Left colon (tissue), 2 donors: ENCODE measurements at regions not wholly inside any gene's neighbourhood (a gene's known extent, or its start where the extent isn't known, plus 50 kb on each side); places are given as distances from the start of the nearest gene placed in this dataset.

Source experiments
- ATAC-seq: fragments of 200-7000 bp; cut with Tn5 transposase; one replicate; pipeline ENCODE4 v1.9.1; 2020; ENCODE audit warnings: mild to moderate bottlenecking, moderate library complexity
- DNase-seq, 2 donors: peaks; one replicate each; pipeline ENCODE4 v3.0.0-alpha.2; 2020
- intact Hi-C, 2 donors: fragments of 100-400 bp; cut with DNase I in 1 of 2; cut with micrococcal nuclease in 1 of 2; formaldehyde crosslinking; loops; one replicate each; pipeline versions ENCODE4 v1.11.2 to v1.14.0; 2022; cut with DNase I, micrococcal nuclease
- donor health status: DM: no; HTN: no; CAD: no.
- donor health status: DM: yes; HTN: yes; CAD: no.

DNA sequence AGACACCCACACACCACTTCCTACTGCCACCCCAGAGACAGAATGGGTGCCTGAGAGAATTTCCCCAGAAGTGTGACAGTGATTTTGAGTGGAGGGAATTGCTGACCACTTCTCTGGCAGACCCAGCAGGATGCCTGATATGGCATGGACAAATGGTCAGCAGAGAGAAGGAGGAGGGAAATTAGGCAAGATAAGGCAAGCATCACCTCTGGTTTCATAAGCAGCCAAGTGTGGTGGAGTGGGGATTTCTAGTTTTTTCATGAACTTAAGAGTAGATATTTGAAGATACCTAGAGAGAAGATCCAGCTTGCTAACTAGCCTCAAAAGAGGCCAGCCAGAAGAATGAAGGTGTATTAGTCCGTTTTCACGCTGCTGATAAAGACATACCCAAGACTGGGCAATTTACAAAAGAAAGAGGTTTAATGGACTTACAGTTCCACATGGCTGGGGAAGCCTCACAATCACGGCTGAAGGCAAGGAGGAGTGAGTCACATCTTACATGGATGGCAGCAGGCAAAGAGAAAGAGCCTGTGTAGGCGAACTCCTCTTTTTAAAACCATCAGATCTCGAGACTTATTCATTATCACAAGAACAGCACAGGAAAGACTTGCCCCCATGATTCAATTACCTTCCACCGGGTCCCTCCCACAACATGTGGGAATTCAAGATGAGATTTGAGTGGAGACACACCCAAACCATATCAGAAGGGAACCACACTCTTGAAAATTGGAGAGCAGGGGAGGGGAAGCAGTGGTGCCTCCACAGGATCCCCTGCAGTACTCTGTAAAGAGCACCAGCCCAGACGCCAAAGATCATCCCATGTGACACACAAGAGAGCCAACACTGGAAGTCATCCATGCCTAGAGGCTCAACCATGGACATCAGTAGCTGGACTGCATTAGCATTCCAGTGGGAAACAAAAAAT is 64.2 kb downstream of the RBM43 start:
- DNase-seq (no peak), ATAC-seq (no peak)
- intact Hi-C loops = no loop called here

DNA sequence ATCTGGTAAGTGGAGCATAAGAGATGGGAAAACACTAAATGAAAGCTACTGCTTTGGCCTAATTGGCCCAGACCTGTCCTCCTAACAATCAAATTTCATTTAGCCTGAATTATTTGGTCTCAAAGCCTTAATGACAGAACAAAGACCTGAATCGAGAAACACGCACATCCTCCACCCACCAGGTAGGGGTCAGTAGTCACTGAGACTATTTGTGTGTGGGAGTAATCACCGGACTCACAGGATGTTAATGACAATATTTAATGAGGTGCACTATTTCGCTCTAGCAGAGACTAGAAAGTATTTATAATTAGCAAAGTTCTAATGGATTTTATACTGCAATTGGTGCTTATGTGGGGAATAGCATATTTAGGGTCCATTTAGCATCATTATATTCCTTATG is 68.1 kb downstream of the RBM43 start:
- ATAC-seq (no peak), DNase-seq (no peak)
- intact Hi-C loops = no loop called here

DNA sequence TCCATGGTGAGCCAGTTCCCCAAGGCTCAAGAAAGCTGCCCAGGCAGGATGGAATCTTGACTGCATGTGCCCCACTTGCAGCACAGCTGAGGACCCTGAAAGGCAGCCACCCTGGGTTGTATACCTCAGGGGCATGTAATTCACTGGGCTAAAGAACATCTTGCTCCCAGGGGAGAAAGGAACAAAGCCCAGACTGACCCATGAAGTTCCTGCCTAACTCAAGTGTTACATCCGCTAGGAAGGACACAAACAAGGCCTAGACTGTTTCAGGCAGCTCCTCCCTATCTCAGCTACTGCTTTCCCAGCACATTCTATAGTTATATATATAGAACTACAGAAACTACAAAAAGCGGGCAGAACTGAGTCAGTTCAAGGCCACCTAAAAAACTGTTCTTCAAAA is 69.0 kb downstream of the RBM43 start:
- intact Hi-C loops = no loop called here
- DNase-seq (no peak), ATAC-seq (no peak)

DNA sequence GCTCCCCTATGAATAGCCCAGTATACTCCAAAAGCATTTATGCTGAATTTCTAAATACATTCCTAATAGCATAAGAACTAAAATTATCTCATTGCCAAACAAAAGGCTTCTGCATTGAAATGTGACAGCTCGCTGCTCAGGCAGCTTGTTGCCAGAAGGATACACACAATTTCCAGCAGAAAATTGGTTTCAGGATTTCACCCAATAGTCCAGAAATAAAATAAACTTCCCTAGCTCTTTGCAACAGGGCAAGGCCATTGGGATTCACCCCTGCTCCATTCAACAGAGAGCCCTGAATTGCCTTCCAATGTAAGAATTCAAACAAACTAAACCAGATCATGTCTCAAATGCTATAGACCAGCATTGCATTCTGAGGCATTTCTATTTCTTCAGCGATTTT is 70.7 kb downstream of the RBM43 start:
- intact Hi-C loops = no loop called here
- no peak for DNase-seq
- ATAC-seq = no peak

DNA sequence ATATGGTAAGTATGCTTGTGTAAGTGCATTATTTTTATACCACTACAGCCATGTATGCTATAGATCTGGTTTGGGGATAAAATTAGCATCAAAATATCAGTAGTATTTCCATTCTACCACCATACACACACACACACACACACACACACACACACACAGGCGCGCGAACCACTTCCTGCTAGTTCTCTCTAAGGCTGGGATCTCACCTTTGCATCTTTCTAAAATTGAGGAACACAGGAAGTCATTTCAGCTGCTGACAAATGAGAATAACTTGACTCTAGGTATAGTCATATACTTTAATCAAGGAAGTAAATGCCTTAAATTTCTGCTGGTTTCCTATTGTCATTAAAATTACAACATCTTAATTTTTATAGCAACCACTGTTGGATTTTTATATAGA is 72.5 kb downstream of the RBM43 start:
- DNase-seq = no peak
- intact Hi-C loops = no loop called here
- ATAC-seq = no peak

DNA sequence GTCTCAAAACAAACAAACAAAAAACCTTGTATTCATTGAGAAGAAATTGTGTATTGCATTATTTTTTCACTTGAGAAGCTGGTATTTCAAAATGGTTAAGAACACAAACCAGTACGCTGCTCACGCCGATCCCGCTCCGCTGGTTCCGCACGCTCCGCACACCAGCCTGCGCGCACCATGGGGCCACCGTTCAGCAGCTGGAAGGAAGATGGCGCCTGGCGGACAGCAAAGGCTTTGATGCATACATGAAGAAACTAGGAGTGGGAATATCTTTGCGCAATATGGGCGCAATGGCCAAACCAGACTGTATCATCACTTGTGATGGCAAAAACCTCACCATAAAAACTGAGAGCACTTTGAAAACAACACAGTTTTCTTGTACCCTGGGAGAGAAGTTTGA is 75.7 kb downstream of the RBM43 start:
- no peak for DNase-seq
- intact Hi-C loops = no loop called here
- ATAC-seq = no peak

DNA sequence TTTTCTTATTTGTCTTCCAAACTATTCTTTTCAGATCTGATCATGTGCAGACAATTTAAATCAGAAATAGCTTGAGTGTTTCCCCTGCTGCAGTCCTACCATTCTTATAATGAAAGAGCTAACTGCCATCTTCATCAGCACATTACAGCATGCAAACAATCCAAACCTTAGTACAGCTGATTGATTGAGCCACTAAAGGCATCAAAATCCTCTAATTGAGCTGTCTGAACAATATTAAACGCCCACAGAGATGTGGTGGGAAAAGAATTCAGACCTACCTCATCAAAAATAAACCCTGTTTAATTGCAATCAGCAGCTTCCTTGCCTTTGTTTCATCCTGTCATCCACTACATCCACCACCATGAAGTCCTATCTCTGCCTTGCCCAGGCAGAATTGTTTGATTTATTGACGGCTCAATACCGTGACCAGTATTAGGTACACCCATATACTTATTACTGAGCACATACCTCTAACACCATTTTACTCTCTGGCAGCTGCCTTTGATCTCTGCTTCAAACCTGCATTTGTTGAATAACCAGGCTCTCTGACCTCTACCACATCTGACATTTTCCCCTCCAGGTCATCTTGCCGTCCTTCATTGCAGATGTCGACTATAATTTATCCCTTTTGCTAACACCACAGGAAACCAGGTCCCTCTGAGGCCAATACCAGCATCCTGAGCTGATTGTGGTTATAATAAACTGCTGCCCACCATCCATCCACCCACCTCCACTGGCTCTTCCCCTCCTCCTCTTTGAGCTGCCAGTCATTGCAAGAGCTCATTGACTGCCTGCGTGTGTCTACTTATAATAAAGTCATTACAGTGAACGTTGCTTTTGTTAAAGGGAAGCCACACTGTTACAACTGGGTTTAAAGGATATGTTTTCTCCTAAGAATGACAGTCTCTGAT is 78.5 kb downstream of the RBM43 start:
- intact Hi-C loops = no loop called here
- no peak for ATAC-seq
- no peak for DNase-seq

DNA sequence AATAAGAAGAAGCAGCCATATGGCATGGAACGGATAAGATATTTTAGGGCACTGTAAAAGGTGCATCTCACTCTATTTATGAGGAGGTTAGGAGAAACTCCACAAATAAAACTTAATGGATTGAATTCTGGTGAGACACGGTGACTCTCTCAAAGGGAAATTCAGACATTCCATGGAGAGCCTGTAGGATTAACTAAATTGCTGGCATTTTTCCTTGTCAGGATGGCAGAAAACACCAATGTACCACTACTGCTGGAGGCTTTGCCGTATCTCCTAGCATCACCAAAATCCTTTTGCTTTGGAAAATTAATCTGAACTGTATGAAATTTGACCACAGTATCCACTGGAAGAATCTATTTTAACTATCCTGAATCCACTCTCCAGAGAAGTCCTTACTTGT is 79.3 kb downstream of the RBM43 start:
- ATAC-seq (no peak), DNase-seq (no peak)
- intact Hi-C loops = no loop called here

DNA sequence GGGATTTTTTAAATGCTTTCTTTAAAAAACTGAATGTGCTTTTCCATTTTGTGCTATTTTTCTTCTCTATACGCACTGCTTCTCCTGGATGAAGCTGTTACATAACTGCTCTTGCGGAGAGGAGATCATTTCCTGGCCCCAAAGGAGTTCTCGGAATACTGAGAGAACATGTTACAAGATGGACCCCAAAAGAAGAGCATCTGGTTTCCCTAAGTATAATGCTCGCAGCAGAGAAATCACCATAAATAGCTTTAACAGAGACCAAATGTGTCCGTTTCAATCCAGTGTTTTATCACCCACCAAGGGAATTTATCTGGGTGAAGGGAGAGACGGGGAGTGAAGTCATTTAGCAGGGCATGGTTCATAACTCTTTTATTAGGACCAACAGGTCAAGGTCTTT is 80.1 kb downstream of the RBM43 start:
- no peak for DNase-seq
- intact Hi-C loops = no loop called here
- no peak for ATAC-seq

DNA sequence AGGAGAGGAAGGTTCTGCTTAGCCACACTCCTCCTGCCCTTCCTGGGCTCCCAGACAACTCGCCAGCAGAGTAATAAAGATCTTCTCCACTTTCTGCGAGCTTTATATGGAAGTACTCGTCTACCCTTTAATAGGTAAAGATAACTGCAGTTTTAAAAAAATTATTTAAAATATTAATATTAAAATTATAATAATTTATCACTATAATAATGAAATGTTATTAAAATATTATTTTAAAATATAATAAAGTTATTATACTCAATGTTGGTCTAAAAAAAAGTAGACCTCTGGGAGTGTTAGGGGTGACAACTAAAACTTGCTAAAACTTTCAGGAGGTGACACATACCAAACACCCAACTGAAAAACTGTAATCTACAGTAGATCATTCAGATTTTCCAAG is 81.5 kb downstream of the RBM43 start:
- ATAC-seq = no peak
- intact Hi-C loops = no loop called here

DNA sequence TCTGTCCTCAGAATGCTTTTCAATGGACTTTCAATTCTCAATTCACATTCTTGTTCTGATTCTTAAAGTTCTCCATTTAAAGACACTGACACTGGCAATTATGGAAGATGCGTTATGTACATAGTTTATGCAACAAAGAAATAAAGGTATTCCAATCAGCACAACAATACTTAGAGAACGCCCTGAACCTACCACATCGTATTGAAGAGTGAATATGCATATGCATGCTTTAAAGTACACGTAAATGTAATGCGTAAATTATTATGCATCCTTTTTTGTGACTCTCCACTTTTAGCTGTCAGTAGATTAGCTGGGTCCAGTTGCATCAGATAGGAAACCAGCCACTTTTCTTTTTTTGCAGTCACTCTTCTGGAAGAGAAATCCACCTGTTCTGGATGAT is 83.5 kb downstream of the RBM43 start:
- DNase-seq (no peak), ATAC-seq (no peak)
- intact Hi-C loops = no loop called here

More for the DNA sequence above, 81.5 kb downstream of the RBM43 start:
- DNase-seq = no peak

DNA sequence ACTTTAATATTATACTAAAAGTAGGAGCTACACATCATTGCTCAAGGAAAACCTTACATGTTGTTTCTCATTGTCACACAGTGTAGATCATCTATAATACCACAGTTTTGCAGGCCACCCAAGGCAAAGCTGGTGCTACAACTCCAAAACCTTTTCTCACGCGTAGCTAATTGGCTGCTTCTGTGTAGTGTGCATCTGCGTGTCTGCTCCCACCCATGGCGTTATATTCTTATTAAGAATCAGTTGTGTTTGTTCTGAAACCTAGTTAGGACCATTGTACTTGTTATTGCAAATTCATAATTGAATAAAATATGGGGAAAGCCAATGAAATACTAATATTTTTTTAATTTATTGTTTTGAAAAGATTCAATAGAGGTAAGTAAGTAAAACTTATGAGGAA is 83.9 kb downstream of the RBM43 start:
- ATAC-seq = no peak
- intact Hi-C loops = no loop called here
- DNase-seq = no peak

DNA sequence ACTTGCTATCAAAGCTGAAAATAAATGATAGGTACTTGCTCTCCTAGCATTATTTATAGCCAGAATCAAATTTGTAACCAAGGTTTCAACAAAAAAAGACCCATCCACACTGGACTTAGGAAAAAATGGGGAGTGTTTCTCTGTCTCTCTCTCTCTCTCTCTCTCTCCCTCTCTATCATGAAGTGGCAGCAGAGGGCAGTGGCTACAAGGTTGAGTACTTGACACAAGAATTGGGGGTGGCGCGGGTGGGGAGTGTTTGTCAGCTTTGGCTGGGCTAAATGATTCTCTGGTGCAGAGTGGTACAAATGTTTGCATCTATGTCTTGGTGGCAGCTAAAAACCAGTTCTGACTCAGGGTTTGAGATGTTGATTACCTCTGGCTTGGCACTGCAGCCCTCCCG is 85.0 kb downstream of the RBM43 start:
- ATAC-seq = no peak
- intact Hi-C loops = no loop called here

DNA sequence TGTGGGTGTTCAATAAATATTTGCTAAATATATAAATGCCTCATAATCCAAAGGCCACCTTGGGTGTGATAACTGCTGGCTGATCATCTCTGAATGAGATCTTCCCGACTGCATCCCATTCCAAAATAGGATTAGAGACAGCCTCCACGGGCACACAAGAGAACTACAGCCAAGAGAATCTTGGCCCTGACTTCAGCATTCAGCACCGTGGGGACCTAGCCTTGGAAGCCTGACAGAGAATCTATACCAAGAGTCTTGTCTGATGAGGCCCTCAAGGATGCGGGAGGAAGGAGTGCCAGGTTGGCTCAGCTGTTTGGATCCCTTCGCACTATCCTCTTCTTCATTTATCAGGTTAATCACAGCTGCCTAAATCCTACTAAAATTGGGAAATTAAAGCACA is 85.8 kb downstream of the RBM43 start:
- ATAC-seq (no peak), DNase-seq (no peak)
- intact Hi-C loops = no loop called here

More for the DNA sequence above, 85.0 kb downstream of the RBM43 start:
- DNase-seq = no peak

DNA sequence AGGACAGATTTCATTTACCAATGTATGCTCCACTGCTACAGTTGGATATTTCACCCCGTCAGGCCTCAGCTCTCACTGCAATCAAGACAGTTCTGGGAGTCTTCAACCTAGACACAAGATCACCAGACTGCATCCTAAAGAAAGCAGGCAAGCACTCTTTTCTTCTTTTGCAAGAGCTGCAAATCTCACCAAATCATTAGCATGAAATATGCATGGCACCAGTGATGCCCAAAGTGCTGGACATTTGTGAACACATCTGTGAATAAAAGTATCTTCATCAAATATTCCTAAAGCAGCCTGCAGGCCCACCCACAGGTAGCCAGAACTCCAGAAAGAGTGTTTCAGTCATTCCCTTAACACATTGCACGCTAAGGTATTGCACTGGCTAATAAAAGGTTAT is 87.5 kb downstream of the RBM43 start:
- intact Hi-C loops = no loop called here
- no peak for DNase-seq
- ATAC-seq = no peak

DNA sequence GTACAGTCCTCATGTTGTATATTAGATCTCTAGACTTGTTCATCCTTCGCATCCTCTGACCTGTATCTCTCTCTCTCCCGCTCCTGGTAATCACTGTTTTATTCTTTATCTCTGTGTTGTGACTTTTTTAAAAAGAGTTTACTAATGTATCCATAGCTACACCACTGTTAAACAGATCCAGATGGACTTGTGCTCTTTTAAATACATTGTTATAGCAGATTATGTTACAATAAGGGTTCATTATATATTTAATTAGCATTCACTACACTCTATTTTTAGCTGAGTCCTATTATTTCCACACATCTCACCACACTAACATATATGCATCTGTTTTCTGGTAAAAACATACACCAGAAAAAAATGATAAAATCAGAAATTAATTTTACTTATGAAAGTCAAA is 90.5 kb downstream of the RBM43 start:
- no peak for DNase-seq
- ATAC-seq = no peak
- intact Hi-C loops = no loop called here

DNA sequence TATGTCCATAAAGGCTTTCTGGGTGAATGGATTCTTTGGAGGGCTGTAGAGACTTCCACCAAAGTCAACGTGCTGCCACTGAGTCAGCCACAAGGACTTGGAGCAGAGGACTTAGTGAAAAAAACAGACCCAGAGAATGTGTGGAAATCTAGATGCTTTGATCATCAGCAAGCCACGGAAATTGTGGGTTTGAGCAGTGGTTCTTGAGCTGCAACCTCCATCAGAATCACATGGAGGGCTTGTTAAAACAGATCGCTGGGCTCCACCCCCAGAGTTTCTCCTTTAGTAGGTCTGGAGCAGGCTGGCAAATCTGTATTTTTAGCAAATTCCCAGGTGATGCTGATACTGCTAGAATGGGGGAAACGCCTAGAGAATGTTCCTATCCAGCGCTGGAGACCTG is 95.3 kb downstream of the RBM43 start:
- DNase-seq = no peak
- intact Hi-C loops = no loop called here

DNA sequence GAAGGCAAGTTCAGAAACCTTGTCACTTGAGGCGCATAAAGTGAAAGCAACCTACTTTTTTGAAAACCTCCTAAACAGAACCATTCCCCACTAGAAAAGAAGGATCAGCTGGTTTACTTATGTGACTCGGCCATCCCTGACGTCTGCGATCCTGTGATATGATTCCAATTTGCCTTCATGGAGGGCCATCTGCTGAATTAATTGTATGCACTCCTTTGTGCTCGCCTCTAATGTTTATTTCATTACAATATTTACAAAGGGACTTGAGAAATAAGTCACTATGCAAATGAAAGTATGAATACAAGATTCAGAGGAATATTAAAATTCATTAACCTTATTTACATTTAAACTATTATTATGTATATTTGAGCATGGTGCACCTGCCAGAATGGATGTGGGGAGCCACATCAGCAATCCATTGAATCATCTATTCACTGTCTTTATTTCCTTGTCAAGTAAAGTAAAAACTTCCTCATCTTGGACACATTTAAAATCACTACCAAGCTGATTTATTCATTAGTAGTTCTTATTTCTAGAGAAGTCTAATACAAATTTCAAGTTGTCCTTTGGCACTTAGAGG is 96.5 kb downstream of the RBM43 start:
- ATAC-seq (no peak), DNase-seq (no peak)
- intact Hi-C loops = no loop called here

More for the DNA sequence above, 95.3 kb downstream of the RBM43 start:
- no peak for ATAC-seq

DNA sequence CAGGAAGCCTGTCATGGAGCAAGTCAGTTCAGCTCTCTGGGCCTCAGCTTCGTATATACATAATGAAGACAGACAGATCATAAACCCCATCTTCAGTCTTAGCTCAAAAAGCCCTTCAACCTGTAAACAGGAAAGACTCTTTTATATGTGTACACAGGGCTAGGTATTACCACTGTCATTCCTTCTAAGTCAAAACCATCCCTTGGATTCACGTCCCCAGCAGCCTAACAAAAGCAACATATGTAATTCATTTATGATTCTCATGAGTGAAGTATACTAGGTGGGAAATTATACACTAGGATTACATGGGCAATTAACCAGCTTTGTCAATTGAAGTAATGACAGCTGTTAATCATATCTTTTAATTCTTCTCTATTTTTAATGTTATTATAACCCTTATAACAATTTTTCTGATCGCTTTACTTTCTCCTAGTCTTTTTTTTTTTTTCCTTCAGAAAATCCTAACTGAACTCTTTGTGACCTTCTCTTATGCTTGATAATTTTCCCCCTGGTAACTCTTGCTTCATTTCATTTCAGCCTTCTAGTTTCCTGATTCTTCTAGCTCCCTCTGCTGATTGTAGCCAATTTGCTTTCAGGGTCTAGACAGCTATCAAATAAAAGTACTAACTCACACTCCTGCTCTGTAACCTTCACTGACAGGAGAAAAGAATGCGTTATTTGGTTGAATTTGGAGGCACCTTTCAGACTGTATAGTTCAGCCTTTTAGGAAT is 99.7 kb downstream of the RBM43 start:
- DNase-seq = no peak
- no peak for ATAC-seq
- intact Hi-C loops = no loop called here
